ENCODE measurements at regions not wholly inside any gene's neighbourhood (a gene's known extent, or its start where the extent isn't known, plus 50 kb on each side); places are given as distances from the start of the nearest gene placed in this dataset.

- no peak for ATAC-seq
These were observed 453.4 kb downstream of the KCNJ3 start for GRCh38 chr2:155151945-155152344.

GRCh38 chr2:155151472-155151871, 453.0 kb downstream of the KCNJ3 start:
- H3K4me1 ChIP-seq: no peaks in the 10 kb centered on the region
- ATAC-seq: no peak
- intact Hi-C loops (cut with DNase I; ENCODE audit: low total_unique reads) (no loop called here), in situ Hi-C loops (cut with MboI; ENCODE audit: low sequenced_read_pairs in 4 of 4) (no loop called here)
- no peak for TF ChIP-seq POLR2A (IDR thresholded peaks at IDR 0.05)
- TF ChIP-seq, protein P1, sequence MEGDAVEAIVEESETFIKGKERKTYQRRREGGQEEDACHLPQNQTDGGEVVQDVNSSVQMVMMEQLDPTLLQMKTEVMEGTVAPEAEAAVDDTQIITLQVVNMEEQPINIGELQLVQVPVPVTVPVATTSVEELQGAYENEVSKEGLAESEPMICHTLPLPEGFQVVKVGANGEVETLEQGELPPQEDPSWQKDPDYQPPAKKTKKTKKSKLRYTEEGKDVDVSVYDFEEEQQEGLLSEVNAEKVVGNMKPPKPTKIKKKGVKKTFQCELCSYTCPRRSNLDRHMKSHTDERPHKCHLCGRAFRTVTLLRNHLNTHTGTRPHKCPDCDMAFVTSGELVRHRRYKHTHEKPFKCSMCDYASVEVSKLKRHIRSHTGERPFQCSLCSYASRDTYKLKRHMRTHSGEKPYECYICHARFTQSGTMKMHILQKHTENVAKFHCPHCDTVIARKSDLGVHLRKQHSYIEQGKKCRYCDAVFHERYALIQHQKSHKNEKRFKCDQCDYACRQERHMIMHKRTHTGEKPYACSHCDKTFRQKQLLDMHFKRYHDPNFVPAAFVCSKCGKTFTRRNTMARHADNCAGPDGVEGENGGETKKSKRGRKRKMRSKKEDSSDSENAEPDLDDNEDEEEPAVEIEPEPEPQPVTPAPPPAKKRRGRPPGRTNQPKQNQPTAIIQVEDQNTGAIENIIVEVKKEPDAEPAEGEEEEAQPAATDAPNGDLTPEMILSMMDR (IDR thresholded peaks at IDR 0.05 in 4 of 5, conservative IDR thresholded peaks at IDR 0.05 in 1 of 5): no peak
- no peaks in the 10 kb centered on the region for H3K9me3 ChIP-seq
- no peak overlapping the region for H3K4me3 ChIP-seq
- H3K27ac ChIP-seq: no peak overlapping the region
- H3K27me3 ChIP-seq: no peaks in the 10 kb centered on the region
- H3K36me3 ChIP-seq: no peaks in the 10 kb centered on the region
- no peak for DNase-seq

More at GRCh38 chr2:155151945-155152344, 453.4 kb downstream of the KCNJ3 start:
- Histone ChIP-seq H3K4me3 (no peak overlapping the region), H3K27me3 (no peaks in the 10 kb centered on the region), H3K36me3 (no peaks in the 10 kb centered on the region), H3K9me3 (no peaks in the 10 kb centered on the region), H3K27ac (no peak overlapping the region), H3K4me1 (no peaks in the 10 kb centered on the region)
- TF ChIP-seq POLR2A (IDR thresholded peaks at IDR 0.05): no peak
- TF ChIP-seq, protein P1 (IDR thresholded peaks at IDR 0.05 in 4 of 5, conservative IDR thresholded peaks at IDR 0.05 in 1 of 5): no peak
- in situ Hi-C loops (cut with MboI; ENCODE audit: low sequenced_read_pairs in 4 of 4) (no loop called here), intact Hi-C loops (cut with DNase I; ENCODE audit: low total_unique reads) (no loop called here)
- DNase-seq: no peak

DNA sequence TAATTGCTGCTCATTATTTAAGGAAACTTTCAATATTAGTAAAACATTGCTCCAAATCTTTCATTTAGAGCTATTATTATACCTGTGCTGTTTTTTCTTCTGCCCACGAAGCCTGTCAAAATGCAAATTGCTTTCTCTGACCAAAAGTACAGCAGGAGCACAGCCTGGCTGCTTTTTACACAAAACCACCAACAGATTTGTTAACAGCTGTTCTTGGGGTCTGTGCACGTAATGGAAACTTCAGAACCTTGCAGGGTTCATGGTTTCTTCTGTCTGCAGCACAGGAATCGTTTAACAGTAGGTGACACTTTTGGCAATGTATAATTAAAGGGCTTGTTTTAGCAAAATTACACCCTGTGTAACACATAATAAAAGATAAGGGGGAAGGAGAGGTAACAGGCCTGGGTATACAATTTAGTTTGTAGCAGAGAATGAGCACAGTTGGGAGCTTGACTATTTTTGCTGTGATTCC, 447.3 kb downstream of the KCNJ3 start:
- no peak for DNase-seq
- Histone ChIP-seq H3K27ac (no peak overlapping the region), H3K27me3 (no peaks in the 10 kb centered on the region), H3K36me3 (no peaks in the 10 kb centered on the region), H3K4me3 (no peak overlapping the region), H3K4me1 (no peaks in the 10 kb centered on the region), H3K9me3 (no peaks in the 10 kb centered on the region)
- in situ Hi-C loops (cut with MboI; ENCODE audit: low sequenced_read_pairs in 4 of 4): no loop called here
- intact Hi-C loops (cut with DNase I; ENCODE audit: low total_unique reads): no loop called here
- no peak for ATAC-seq
- TF ChIP-seq POLR2A (IDR thresholded peaks at IDR 0.05): no peak
- TF ChIP-seq, protein P1 (IDR thresholded peaks at IDR 0.05 in 4 of 5, conservative IDR thresholded peaks at IDR 0.05 in 1 of 5): no peak

DNA sequence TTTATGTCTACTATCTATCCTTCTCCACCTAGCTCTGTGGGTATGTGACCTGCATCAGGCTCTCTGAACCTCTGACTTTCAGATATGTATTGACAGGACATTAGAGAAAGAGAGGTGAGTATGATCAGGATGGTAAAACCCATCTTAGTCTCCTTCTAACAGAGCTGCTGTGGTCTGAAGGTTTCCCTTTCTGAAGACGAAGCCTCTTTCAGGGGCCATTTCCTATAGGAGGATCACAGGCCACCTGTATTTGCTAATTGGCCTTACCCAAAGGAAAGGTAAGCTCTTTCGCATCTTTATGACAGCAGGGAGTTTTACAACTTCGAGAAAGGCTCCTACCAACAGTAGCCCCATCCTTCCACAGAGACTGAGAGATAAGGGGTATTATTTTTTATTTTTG, 442.9 kb downstream of the KCNJ3 start:
- no peaks in the 10 kb centered on the region for H3K9me3 ChIP-seq
- TF ChIP-seq, protein P1 (IDR thresholded peaks at IDR 0.05 in 4 of 5, conservative IDR thresholded peaks at IDR 0.05 in 1 of 5): no peak
- no peak for TF ChIP-seq POLR2A (IDR thresholded peaks at IDR 0.05)
- no peak overlapping the region for H3K27ac ChIP-seq
- no peak overlapping the region for H3K4me3 ChIP-seq
- intact Hi-C loops (cut with DNase I; ENCODE audit: low total_unique reads): no loop called here
- ATAC-seq (no peak), DNase-seq (no peak)
- H3K4me1 ChIP-seq: no peaks in the 10 kb centered on the region
- in situ Hi-C loops (cut with MboI; ENCODE audit: low sequenced_read_pairs in 4 of 4): no loop called here
- no peaks in the 10 kb centered on the region for H3K27me3 ChIP-seq
- no peaks in the 10 kb centered on the region for H3K36me3 ChIP-seq

DNA sequence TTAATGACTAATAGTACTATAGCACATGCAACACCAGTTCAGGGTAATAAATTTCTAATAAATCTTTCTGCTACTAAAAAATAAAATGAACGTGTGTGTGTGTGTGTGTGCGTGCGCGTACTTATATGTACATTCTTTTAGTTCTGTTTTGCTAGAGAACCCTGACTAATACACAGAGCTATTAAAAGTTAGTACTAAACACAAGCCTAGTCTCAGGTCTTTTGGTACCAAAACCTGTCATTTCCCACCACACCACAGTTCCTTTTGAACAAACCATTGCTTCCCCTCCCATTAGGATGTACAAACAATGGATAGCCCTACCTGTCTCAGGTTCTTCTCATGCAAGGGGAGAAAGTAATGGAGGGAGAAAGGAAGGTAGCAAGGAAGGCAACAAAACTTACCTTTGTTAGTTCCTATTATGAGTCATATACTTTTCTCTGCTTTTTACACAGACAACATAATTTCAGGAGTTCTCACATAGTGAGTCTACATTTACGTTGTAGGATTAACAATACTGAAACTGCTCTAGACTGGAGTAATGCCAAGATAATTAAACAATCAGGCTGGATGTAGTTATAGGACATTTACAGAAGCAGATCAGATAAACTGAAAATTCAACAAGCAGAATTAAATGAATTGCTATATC, 427.2 kb downstream of the KCNJ3 start:
- in situ Hi-C loops (cut with MboI; ENCODE audit: low sequenced_read_pairs in 4 of 4): no loop called here

More for the DNA sequence above, 427.2 kb downstream of the KCNJ3 start:
- Histone ChIP-seq H3K27me3 (no peaks in the 10 kb centered on the region), H3K27ac (no peak overlapping the region), H3K4me1 (no peaks in the 10 kb centered on the region), H3K9me3 (no peaks in the 10 kb centered on the region), H3K4me3 (no peak overlapping the region), H3K36me3 (no peaks in the 10 kb centered on the region)
- DNase-seq (no peak), ATAC-seq (no peak)
- no peak for TF ChIP-seq POLR2A (IDR thresholded peaks at IDR 0.05)
- TF ChIP-seq, protein P1 (IDR thresholded peaks at IDR 0.05 in 4 of 5, conservative IDR thresholded peaks at IDR 0.05 in 1 of 5): no peak
- intact Hi-C loops (cut with DNase I; ENCODE audit: low total_unique reads): no loop called here
